ENCODE measurements at regions not wholly inside any gene's neighbourhood (a gene's known extent, or its start where the extent isn't known, plus 50 kb on each side); places are given as distances from the start of the nearest gene placed in this dataset.
"Not testable (repeated sequence)": the region's sequence is repeated elsewhere in the genome, so short reads cannot be mapped to it uniquely, and the experiment has no call there.

DNA sequence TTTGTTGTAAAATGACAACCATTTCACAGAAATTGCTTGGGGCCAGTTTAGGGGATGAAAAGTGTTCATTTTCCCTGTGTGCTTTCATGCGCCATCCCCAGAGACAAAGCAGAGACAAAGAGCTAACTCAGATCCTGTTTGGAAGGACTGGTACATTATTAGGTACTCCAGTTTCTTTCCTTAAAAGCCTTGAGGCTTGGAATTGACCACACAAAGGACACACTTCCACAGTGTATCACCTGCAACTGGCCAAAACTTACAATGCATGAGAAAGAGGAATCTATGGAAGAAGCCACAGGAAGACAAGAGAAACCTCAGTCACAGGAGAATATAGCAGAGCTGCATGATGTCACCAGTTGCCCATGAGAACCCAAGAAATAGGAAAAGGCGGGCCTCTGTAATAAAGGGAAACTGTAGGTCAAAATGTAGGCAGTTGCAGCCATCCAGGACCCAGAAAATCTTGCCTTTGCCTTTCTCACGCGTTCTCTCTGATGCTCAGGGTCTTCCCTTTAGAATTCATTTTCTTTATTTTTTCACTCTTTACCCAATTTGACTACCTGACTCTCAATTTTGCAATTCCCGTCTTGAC, 339.0 kb downstream of the RMST start:
- no peak for FAIRE-seq

- FAIRE-seq: no peak
Measured at GRCh38 chr12:97805146-97805545, 342.5 kb downstream of the RMST start.

DNA sequence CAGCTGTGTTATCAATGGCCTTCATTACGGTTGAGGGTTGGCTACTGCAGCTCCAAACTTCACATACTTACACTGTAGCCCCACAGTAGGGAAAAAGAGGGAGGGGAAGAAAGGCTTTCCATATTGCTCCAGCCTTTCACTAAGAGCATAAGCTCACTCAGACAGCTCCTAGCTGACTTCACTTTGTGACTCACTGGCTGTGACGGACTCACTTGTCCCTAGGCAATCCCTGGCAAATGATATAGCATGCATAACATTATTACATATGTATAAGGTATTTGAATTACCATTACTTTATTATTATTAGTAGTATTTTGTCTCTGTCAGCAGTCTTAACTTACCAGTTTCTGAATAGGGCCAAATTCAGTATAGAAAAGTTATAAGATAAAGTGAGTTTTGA, 350.7 kb downstream of the RMST start:
- no peak for FAIRE-seq

DNA sequence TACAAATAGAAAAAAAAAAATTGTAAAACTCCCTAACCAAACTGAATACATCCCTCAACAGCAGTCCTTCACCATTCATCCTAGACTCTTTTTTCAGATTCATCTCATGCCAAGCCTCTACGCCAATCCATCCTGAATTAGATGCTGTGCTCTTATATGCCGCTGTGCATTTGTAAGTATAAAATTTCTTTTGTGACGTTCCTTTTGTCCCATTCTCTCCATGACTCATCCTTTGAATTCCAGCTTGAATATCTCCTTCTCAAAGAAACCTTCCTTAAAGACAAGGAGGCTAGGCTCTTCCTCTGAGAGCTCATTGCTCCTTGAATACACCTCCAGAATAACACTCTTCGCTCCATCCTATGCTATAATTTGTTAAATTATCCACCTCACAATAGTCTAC, 359.2 kb downstream of the RMST start:
- no peak for FAIRE-seq

GRCh38 chr12:97835541-97835940, 372.9 kb downstream of the RMST start:
- no peak for FAIRE-seq

- no peak for FAIRE-seq
Measured at GRCh38 chr12:97837401-97837800, 374.8 kb downstream of the RMST start.

DNA sequence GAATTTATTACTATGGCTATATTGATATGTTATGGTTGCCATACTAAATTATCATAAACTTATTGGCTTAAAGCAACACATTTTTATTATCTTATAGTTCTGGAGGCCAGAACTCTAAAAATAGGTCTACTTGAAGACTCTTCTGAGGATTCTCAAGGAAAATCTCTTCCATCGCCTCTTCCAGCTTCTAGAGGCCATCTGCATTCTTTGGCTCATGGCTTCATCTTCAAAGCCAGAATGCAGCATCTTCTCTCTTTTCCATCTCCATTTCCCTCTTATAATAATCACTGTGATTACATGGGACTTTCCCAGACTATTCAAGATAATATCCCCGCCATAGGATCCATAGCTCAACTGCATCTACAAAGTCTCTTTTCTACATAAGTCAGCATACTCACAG, 385.4 kb downstream of the RMST start:
- FAIRE-seq: no peak

DNA sequence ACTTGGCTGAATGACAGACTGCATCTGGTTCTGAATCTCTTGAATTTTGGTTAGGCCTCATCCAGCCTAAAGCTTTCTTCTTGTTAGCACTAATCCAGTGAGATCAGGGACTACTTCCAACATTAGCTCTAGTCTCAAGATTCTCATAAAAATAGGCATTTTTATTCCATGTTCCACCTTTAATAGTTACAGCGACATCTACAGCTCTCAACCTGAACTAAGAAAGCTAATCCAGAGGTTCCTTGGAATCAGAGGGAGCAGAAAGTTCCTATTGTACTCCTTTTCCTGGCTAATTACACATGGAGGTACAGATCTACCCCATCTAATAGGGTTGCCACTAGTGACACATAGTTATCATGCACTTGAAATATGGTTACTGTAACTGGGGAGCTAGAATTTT, 391.9 kb downstream of the RMST start:
- no peak for FAIRE-seq

DNA sequence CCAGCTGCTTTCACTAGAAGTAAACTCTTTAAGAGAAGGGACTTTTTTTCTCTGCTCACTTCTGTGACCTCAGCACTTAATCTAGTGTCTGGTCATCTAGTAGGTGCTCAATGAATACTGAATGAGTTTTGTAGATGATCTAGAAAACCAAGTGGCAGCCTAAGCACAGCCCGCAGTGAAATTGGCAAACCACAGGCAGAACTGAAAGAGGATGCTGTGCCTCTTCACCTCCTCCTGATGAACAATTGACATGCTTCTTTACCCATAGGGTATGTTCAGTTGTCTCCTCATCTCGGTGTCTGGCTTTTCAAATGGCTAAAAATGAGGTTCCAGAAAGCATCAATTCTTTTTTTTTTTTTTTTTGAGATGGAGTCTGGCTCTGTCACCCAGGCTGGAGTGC, 399.5 kb downstream of the RMST start:
- no peak for FAIRE-seq

DNA sequence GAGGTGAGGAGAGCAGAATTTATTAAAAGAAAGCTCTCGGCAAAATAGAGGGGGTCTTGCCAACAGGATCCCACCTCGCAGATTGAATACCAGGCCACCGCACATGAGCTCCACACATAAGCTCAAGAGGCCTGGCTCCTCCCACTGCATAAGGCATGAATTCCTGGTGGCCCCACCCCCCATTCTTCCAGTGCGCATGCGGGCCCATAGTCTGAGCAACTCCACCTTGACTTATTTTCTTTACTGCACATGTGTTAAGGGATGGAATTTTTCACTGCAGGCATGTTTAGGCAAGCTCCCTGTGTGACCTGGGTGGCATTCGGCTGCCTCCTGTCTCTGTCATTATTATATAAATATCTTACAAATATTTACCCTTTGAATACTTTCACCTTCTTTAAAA, 412.5 kb downstream of the RMST start:
- FAIRE-seq: no peak

DNA sequence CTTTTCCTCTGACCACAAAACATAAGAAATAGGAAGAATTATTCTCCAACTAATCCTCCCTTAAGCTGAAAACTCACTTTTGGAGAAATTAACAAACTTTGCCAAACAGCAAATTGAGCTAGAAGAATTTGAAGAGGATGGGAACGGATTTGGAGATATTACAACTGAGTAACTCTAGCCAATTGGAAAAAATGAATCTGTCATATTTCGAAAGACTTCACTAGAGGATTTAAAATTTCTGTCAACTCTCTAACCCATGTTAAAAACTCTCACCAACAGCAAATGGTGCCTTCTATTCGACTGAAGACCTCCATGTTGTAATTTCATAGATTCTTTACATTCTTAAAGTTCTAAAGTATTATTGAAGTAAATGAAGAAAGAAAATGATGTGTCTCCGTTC, 414.2 kb downstream of the RMST start:
- FAIRE-seq: no peak

DNA sequence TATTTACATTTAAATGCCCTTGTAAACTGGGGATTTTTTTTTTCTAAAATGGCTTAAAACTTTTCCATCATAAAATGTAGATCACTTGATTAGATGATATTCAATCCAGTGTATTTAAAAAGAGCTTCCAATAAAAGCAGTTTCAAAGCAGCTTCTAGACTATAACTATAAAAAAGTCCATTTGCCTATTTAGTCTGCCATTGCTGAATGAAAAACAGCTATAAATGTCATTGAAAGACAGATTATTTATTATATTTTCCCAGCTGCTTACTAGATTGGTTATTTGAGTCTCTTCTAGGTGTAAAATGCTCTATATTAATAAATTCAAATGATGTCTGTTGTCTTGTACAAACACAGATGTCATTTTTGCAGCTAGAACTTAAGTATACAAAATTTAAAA, 414.8 kb downstream of the RMST start:
- no peak for FAIRE-seq

GRCh38 chr12:97886511-97887176, 424.0 kb downstream of the RMST start:
- no peak for FAIRE-seq

DNA sequence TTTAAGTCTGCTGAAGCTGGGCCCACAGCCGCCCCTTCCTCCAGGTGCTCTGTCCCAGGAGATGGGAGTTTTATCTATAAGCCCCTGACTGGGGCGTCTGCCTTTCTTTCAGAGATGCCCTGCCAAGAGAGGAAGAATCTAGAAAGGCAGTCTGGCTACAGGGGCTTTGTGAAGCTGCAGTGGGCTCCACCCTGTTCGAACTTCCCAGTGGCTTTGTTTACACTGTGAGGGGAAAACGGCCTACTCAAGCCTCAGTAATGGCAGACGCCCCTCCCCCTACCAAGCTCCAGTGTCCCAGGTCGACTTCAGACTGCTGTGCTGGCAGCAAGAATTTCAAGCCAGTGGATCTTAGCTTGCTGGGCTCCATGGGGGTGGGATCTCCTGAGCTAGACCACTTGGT, 435.3 kb downstream of the RMST start:
- not testable (repeated sequence) for FAIRE-seq

GRCh38 chr12:97899529-97899928, 436.9 kb downstream of the RMST start:
- FAIRE-seq: no peak

- no peak for FAIRE-seq
Measured at GRCh38 chr12:97899956-97900355, 437.4 kb downstream of the RMST start.

DNA sequence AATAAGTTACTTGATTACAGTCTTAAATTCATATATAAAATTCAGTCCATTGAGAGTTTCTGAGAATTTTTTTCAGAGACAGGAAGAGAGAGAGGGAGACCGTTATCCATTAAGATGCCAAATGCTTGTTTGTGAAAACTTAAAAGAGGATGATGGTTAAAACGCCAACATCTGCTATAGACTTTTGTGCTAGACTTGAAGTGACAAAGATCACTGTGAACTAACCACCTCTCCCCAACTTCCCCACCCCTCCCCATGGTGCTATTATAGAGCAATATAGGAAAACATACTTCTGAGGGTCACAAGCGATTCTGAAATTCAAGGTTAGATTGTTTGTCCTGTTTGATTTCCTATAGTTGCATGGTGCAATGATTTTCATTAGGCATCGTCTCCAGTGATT, 440.8 kb downstream of the RMST start:
- no peak for FAIRE-seq

DNA sequence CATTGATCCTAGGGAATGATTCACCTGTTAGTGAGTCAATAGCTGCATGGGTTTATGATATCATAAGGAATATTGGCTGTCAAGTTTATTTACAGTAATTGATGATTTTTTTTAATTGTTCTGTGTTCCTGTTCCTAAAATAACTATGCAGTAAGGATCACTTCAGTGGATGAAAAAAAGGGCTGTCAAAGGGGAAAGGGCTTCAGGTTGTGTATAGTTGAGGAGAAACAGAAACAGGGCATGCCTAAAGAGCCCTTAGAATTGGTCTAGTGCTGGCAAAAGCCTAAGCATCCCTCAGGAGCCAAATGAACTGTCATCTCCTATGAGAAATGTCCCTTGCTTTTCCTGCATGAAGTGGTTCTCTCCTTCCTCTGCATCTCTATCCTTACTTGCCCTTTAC, 444.9 kb downstream of the RMST start:
- FAIRE-seq: no peak

DNA sequence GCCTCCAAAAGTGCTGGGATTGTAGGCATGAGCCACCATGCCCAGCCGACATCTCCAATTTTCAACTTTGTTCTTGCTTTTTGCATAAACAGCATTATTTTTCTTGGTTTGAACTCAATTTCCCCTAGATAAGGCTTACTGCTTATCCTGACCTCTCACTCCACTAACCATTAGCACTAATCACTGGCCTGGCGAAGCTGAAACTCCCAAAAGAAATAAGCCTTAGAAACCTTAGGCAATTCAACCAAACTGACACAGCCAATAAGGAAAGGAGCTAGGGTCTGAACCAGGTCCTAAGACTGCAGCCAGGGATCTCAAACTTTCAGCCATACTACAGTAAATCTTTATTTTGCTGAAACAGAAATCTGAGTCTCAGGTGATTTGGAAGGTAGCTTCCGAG, 448.0 kb downstream of the RMST start:
- FAIRE-seq: no peak

GRCh38 chr12:97912943-97913342, 450.3 kb downstream of the RMST start:
- no peak for FAIRE-seq

DNA sequence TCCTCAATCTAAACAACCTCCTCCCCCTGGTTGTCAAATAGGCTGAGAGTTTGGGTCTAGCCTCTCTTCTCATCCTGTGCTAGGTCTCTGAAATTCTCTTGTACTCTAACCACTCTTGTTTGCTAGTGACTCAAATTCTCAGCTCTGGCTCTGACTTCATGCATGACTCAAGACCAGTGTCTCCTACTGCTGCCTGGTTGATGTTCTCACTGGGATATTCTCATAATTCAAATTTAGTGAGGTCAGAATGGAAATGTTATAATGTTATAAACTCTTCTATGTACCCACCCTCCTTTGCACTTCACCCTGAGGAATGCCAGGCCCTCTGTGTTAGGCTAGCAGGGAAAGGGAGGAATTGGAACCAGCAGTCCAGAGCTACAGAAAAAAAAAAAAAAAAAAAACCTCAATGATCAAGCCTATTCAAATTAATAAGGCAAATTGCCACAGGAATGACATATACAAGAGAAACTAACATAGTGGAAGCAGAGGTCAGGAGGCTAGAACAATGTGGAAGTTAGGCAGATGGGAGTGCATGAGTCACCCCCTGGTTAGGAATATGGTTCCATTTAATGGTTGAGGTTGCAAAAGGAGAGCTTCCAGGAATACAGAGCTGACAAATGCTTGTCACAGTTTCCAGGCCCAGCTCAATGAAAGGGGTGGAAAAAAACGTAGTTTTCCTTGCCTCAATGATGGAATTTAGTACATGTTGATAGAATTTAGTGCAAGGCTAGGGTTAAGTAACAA, 459.5 kb downstream of the RMST start:
- no peak for FAIRE-seq

- no peak for FAIRE-seq
Measured at GRCh38 chr12:97923546-97923945, 460.9 kb downstream of the RMST start.

DNA sequence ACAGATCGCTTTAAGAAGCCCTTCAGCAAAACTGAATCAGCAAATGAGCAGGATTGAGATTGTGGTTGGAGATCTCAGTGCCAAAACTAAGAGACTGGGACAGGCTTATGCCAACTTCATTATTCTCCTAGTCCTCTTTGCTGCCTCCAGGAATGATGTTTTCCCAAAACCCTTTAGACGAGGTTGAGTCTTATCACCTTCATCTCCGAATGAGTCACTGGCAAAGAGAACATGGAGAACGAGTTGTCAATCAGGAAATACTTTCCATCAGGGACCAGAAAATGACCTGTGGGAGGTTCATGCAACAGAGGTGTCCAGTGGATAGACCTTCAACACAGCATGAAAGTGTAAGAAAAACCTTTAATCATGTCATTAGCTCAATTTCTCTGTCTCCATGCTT, 461.5 kb downstream of the RMST start:
- FAIRE-seq: no peak

GRCh38 chr12:97927977-97928376, 465.4 kb downstream of the RMST start:
- no peak for FAIRE-seq

GRCh38 chr12:97936165-97936564, 473.6 kb downstream of the RMST start:
- no peak for FAIRE-seq
